SK-N-SH treated with all-trans-retinoic acid at 6 μM for 48 hours (cell line): ENCODE measurements at regions not wholly inside any gene's neighbourhood (a gene's known extent, or its start where the extent isn't known, plus 50 kb on each side); places are given as distances from the start of the nearest gene placed in this dataset.

Experiments
- ATAC-seq: fragments of 200-7000 bp; cut with Tn5 transposase; 3 replicates; pipeline ENCODE4 v1.9.1; 2020; ENCODE audit warnings: mild to moderate bottlenecking, moderate library complexity
- BACH2 ChIP-seq: fragments of 250-450 bp; sonication (Bioruptor Pico); IDR thresholded peaks from 2 replicates; pipeline ENCODE4 v1.9.0; 2021; ENCODE audit warnings: mild to moderate bottlenecking, borderline replicate concordance
- CSDC2 ChIP-seq: fragments of 250-450 bp; sonication (Bioruptor Pico); IDR thresholded peaks from 2 replicates; pipeline ENCODE4 v1.5.0; 2020; ENCODE audit warnings: mild to moderate bottlenecking, moderate library complexity
- CSRNP3 ChIP-seq: fragments of 250-450 bp; sonication (Bioruptor Pico); IDR thresholded peaks from 2 replicates; pipeline ENCODE4 v1.5.1; 2021; ENCODE audit warnings: mild to moderate bottlenecking, moderate library complexity
- ESRRG ChIP-seq: fragments of 250-450 bp; sonication (Bioruptor Pico); IDR thresholded peaks from 2 replicates; pipeline ENCODE4 v1.6.1; 2021; ENCODE audit warnings: mild to moderate bottlenecking
- GLIS3 ChIP-seq: fragments of 250-450 bp; sonication (Bioruptor Pico); IDR thresholded peaks from 2 replicates; pipeline ENCODE4 v1.5.0; 2020; ENCODE audit warnings: mild to moderate bottlenecking, moderate library complexity
- ISL1 ChIP-seq: fragments of 250-450 bp; sonication (Bioruptor Pico); IDR thresholded peaks from 2 replicates; pipeline ENCODE4 v2.1.2; 2022; ENCODE audit warnings: mild to moderate bottlenecking, moderate library complexity
- OSR1 ChIP-seq: fragments of 250-450 bp; sonication (Bioruptor Pico); IDR thresholded peaks from 2 replicates; pipeline ENCODE4 v1.8.0; 2022; ENCODE audit warnings: moderate library complexity, mild to moderate bottlenecking, inconsistent platforms
- PATZ1 ChIP-seq: fragments of 250-450 bp; sonication (Bioruptor Pico); IDR thresholded peaks from 2 replicates; pipeline ENCODE4 v1.8.0; 2020; ENCODE audit warnings: mild to moderate bottlenecking, moderate library complexity, borderline replicate concordance
- PPARA ChIP-seq: fragments of 250-450 bp; sonication (Bioruptor Pico); IDR thresholded peaks from 2 replicates; pipeline ENCODE4 v1.5.0; 2020; ENCODE audit warnings: mild to moderate bottlenecking, borderline replicate concordance
- RARB ChIP-seq: fragments of 250-450 bp; sonication (Bioruptor Pico); IDR thresholded peaks from 2 replicates; pipeline ENCODE4 v1.8.0; 2021; ENCODE audit warnings: mild to moderate bottlenecking, moderate library complexity
- SNAI2 ChIP-seq: fragments of 250-450 bp; sonication (Bioruptor Pico); IDR thresholded peaks from 2 replicates; pipeline ENCODE4 v1.5.0; 2020; ENCODE audit warnings: mild to moderate bottlenecking, moderate library complexity
- TCF4 ChIP-seq: fragments of 250-450 bp; sonication (Bioruptor Pico); IDR thresholded peaks from 2 replicates; pipeline ENCODE4 v1.8.0; 2021; ENCODE audit warnings: mild to moderate bottlenecking, moderate library complexity, borderline replicate concordance
- TOX ChIP-seq: fragments of 250-450 bp; sonication (Bioruptor Pico); IDR thresholded peaks from 2 replicates; pipeline ENCODE4 v1.8.0; 2021; ENCODE audit warnings: mild to moderate bottlenecking, moderate library complexity, borderline replicate concordance
- ZC3H10 ChIP-seq: fragments of 250-450 bp; sonication (Bioruptor Pico); IDR thresholded peaks from 2 replicates; pipeline ENCODE4 v1.5.1; 2021; ENCODE audit warnings: mild to moderate bottlenecking, moderate library complexity
- ZFP3 ChIP-seq: fragments of 250-450 bp; sonication (Bioruptor Pico); IDR thresholded peaks from 2 replicates; pipeline ENCODE4 v1.5.0; 2020; ENCODE audit warnings: mild to moderate bottlenecking, moderate library complexity
- ZFP30 ChIP-seq: fragments of 450-650 bp; formaldehyde crosslinking; IDR thresholded peaks from 2 replicates; pipeline ENCODE4 v1.5.0; 2022; ENCODE audit warnings: mild to moderate bottlenecking, moderate library complexity
- ZNF565 ChIP-seq: fragments of 450-650 bp; formaldehyde crosslinking; conservative IDR thresholded peaks from 2 replicates; pipeline ENCODE4 v1.5.0; 2020; ENCODE audit warnings: low read depth, mild to moderate bottlenecking, moderate library complexity
- ZNF70 ChIP-seq: fragments of 450-650 bp; formaldehyde crosslinking; IDR thresholded peaks from 2 replicates; pipeline ENCODE4 v1.5.0; 2020; ENCODE audit warnings: mild to moderate bottlenecking, moderate library complexity
- ZNF8 ChIP-seq: fragments of 450-650 bp; formaldehyde crosslinking; IDR thresholded peaks from 2 replicates; pipeline ENCODE4 v1.5.0; 2020; ENCODE audit warnings: mild to moderate bottlenecking, moderate library complexity
- TF ChIP-seq, protein P1 (sequence below): fragments of 250-450 bp; sonication (Bioruptor Pico); IDR thresholded peaks from 2 replicates; pipeline ENCODE4 v1.8.0; 2021; ENCODE audit warnings: low read depth, mild to moderate bottlenecking, moderate library complexity, borderline replicate concordance
- TF ChIP-seq, protein P2 (sequence below): fragments of 250-450 bp; sonication (Bioruptor Pico); IDR thresholded peaks from 2 replicates; pipeline ENCODE4 v1.5.0; 2020; ENCODE audit warnings: mild to moderate bottlenecking, moderate library complexity

- peak; percentile 83 for ATAC-seq
- TF ChIP-seq ISL1 (peak; percentile 60), ESRRG (CRISPR knock-in tag) (no peak), TOX (CRISPR knock-in tag) (peak; percentile 57; the same call in 1 of the 2 replicates)
- TF ChIP-seq, all 23 proteins: peak for 2
Observed at GRCh38 chr1:115430441-115431158, 92.6 kb upstream of the NGF start.

DNA sequence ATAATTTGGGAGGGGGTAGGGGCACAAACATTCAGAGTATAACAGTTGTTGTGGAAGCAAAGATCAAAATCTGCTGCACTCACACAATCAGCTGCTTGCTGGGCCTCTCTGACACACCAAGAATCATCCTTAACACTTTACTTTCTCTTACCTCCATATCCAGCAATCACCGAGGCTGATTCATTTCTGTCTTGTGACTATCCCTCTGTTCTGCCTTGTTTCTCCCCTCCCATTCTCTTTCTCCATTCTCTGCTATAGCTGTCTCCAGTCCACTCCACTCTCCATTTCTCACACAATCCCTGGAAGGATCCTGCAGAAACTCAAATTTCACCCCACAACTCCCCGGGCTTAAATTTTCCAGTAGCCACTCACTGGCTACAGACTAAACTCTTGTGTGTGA lies 91.8 kb upstream of the NGF start:
- TF ChIP-seq BACH2 (CRISPR knock-in tag) (no peak), TOX (CRISPR knock-in tag) (no peak), OSR1 (CRISPR knock-in tag) (no peak), ZC3H10 (CRISPR knock-in tag) (no peak), ISL1 (no peak), PATZ1 (CRISPR knock-in tag) (no peak), SNAI2 (CRISPR knock-in tag) (no peak), ZNF8 (CRISPR knock-in tag) (no peak), ZNF565 (CRISPR knock-in tag) (no peak), ESRRG (CRISPR knock-in tag) (no peak), CSDC2 (CRISPR knock-in tag) (no peak), PPARA (CRISPR knock-in tag) (no peak), TCF4 (CRISPR knock-in tag) (no peak), RARB (CRISPR knock-in tag) (no peak), ZNF70 (CRISPR knock-in tag) (no peak), CSRNP3 (CRISPR knock-in tag) (no peak), GLIS3 (CRISPR knock-in tag) (no peak), ZFP3 (CRISPR knock-in tag) (no peak)
- TF ChIP-seq, protein P1, sequence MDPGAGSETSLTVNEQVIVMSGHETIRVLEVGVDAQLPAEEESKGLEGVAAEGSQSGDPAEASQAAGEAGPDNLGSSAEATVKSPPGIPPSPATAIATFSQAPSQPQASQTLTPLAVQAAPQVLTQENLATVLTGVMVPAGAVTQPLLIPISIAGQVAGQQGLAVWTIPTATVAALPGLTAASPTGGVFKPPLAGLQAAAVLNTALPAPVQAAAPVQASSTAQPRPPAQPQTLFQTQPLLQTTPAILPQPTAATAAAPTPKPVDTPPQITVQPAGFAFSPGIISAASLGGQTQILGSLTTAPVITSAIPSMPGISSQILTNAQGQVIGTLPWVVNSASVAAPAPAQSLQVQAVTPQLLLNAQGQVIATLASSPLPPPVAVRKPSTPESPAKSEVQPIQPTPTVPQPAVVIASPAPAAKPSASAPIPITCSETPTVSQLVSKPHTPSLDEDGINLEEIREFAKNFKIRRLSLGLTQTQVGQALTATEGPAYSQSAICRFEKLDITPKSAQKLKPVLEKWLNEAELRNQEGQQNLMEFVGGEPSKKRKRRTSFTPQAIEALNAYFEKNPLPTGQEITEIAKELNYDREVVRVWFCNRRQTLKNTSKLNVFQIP = no peak
- peak; percentile 27 for ATAC-seq

DNA sequence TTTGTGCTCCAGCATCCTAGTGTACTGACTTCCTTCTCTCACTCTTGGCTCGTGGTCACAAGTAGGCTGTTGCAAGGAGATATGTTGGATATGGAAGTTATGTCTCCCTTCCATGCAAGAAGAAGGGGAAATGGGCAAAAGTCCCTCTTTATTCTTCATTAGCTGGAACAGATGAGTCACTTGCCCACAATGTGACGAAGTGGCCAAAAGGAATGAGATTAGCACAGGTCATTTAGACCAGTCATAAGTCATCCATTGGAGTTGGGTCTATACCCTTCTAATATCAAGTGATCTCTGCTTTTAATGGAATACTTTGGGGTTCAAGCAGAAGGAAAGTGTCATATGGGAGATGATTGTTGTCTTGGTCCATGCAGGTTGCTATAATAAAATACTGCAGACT lies 91.2 kb upstream of the NGF start:
- TF ChIP-seq ZFP3 (CRISPR knock-in tag) (no peak), CSDC2 (CRISPR knock-in tag) (no peak), CSRNP3 (CRISPR knock-in tag) (no peak), PPARA (CRISPR knock-in tag) (no peak), ZFP30 (CRISPR knock-in tag) (no peak), ZNF565 (CRISPR knock-in tag) (no peak), SNAI2 (CRISPR knock-in tag) (no peak)
- TF ChIP-seq, protein P1 = no peak
- no peak for ATAC-seq

- ATAC-seq = no peak
- TF ChIP-seq, protein P2, sequence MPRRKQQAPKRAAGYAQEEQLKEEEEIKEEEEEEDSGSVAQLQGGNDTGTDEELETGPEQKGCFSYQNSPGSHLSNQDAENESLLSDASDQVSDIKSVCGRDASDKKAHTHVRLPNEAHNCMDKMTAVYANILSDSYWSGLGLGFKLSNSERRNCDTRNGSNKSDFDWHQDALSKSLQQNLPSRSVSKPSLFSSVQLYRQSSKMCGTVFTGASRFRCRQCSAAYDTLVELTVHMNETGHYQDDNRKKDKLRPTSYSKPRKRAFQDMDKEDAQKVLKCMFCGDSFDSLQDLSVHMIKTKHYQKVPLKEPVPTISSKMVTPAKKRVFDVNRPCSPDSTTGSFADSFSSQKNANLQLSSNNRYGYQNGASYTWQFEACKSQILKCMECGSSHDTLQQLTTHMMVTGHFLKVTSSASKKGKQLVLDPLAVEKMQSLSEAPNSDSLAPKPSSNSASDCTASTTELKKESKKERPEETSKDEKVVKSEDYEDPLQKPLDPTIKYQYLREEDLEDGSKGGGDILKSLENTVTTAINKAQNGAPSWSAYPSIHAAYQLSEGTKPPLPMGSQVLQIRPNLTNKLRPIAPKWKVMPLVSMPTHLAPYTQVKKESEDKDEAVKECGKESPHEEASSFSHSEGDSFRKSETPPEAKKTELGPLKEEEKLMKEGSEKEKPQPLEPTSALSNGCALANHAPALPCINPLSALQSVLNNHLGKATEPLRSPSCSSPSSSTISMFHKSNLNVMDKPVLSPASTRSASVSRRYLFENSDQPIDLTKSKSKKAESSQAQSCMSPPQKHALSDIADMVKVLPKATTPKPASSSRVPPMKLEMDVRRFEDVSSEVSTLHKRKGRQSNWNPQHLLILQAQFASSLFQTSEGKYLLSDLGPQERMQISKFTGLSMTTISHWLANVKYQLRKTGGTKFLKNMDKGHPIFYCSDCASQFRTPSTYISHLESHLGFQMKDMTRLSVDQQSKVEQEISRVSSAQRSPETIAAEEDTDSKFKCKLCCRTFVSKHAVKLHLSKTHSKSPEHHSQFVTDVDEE (CRISPR knock-in tag) = no peak
- TF ChIP-seq ISL1 (no peak), ESRRG (CRISPR knock-in tag) (no peak), SNAI2 (CRISPR knock-in tag) (no peak), CSDC2 (CRISPR knock-in tag) (no peak), PATZ1 (CRISPR knock-in tag) (no peak)
Observed at GRCh38 chr1:115428676-115429075, 90.6 kb upstream of the NGF start.
